Ishikawa (cell line): ENCODE measurements at regions not wholly inside any gene's neighbourhood (a gene's known extent, or its start where the extent isn't known, plus 50 kb on each side); places are given as distances from the start of the nearest gene placed in this dataset.

ENCODE experiments used
- CEBPB ChIP-seq: IDR thresholded peaks from 2 replicates; pipeline ENCODE4 v1.6.1; 2012
- EP300 ChIP-seq: IDR thresholded peaks from 2 replicates; pipeline ENCODE4 v1.6.1; 2012; ENCODE audit warnings: borderline replicate concordance
- MAX ChIP-seq: IDR thresholded peaks from 2 replicates; pipeline ENCODE4 v1.6.1; 2012
- RAD21 ChIP-seq: IDR thresholded peaks from 2 replicates; pipeline ENCODE4 v1.6.1; 2012; ENCODE audit warnings: low read depth
- TAF1 ChIP-seq: IDR thresholded peaks from 2 replicates; pipeline ENCODE4 v1.6.1; 2012; ENCODE audit warnings: low read depth, mild to moderate bottlenecking
- TCF12 ChIP-seq: IDR thresholded peaks from 2 replicates; pipeline ENCODE4 v1.6.1; 2012; ENCODE audit warnings: low read depth
- TEAD4 ChIP-seq: IDR thresholded peaks from 2 replicates; pipeline ENCODE4 v1.6.1; 2012
- YY1 ChIP-seq: IDR thresholded peaks from 2 replicates; pipeline ENCODE4 v1.6.1; 2012; ENCODE audit warnings: low read depth
- ZBTB7A ChIP-seq: IDR thresholded peaks from 2 replicates; pipeline ENCODE4 v1.6.1; 2012; ENCODE audit warnings: low read depth
- TF ChIP-seq, protein P1 (sequence below): IDR thresholded peaks from 2 replicates; pipeline ENCODE4 v1.6.1; 2012

- TF ChIP-seq RAD21 (no peak), MAX (no peak), TAF1 (no peak), YY1 (no peak), CEBPB (no peak), TEAD4 (no peak), TCF12 (no peak), ZBTB7A (no peak), EP300 (no peak)
- TF ChIP-seq, protein P1, sequence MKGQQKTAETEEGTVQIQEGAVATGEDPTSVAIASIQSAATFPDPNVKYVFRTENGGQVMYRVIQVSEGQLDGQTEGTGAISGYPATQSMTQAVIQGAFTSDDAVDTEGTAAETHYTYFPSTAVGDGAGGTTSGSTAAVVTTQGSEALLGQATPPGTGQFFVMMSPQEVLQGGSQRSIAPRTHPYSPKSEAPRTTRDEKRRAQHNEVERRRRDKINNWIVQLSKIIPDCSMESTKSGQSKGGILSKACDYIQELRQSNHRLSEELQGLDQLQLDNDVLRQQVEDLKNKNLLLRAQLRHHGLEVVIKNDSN, result no peak
Measured at GRCh38 chr5:164561933-164562872, 1056.8 kb downstream of the MAT2B start.
